NCI-H2227 (cell line): ENCODE measurements at regions not wholly inside any gene's neighbourhood (a gene's known extent, or its start where the extent isn't known, plus 50 kb on each side); places are given as distances from the start of the nearest gene placed in this dataset.
"Not testable (repeated sequence)": the region's sequence is repeated elsewhere in the genome, so short reads cannot be mapped to it uniquely, and the experiment has no call there.

Experiments used
- DNase-seq: peaks from one replicate; lab custom pipeline; 2025; ENCODE audit not compliant: unreplicated experiment; lab: John Stamatoyannopoulos, UW

- DNase-seq, result not testable (repeated sequence)
Measured at GRCh38 chr2:90288396-90288795, 1596.9 kb downstream of the RPIA start.

- DNase-seq, result not testable (repeated sequence)
Measured at GRCh38 chr2:90289291-90289980, 1598.0 kb downstream of the RPIA start.

GRCh38 chr2:90290701-90291100 is 1599.2 kb downstream of the RPIA start:
- DNase-seq, result not testable (repeated sequence)

GRCh38 chr2:90291168-90291883 is 1599.9 kb downstream of the RPIA start:
- not testable (repeated sequence) for DNase-seq

GRCh38 chr2:90291934-90292333 is 1600.5 kb downstream of the RPIA start:
- not testable (repeated sequence) for DNase-seq

- DNase-seq, result not testable (repeated sequence)
Measured at GRCh38 chr2:90292451-90292850, 1601.0 kb downstream of the RPIA start.

- not testable (repeated sequence) for DNase-seq
Measured at GRCh38 chr2:90293224-90293623, 1601.8 kb downstream of the RPIA start.

GRCh38 chr2:90293806-90294205 is 1602.3 kb downstream of the RPIA start:
- not testable (repeated sequence) for DNase-seq

- not testable (repeated sequence) for DNase-seq
Measured at GRCh38 chr2:90295036-90295750, 1603.7 kb downstream of the RPIA start.

- DNase-seq, result not testable (repeated sequence)
Measured at GRCh38 chr2:90296484-90296777, 1605.0 kb downstream of the RPIA start.

- DNase-seq, result not testable (repeated sequence)
Measured at GRCh38 chr2:90297701-90298100, 1606.2 kb downstream of the RPIA start.

GRCh38 chr2:90298126-90298755 is 1606.8 kb downstream of the RPIA start:
- not testable (repeated sequence) for DNase-seq

GRCh38 chr2:90298983-90299382 is 1607.5 kb downstream of the RPIA start:
- not testable (repeated sequence) for DNase-seq

- DNase-seq, result not testable (repeated sequence)
Measured at GRCh38 chr2:90322982-90323381, 1631.5 kb downstream of the RPIA start.

GRCh38 chr2:90323612-90324558 is 1632.4 kb downstream of the RPIA start:
- not testable (repeated sequence) for DNase-seq

- DNase-seq, result not testable (repeated sequence)
Measured at GRCh38 chr2:90324672-90325071, 1633.2 kb downstream of the RPIA start.

- not testable (repeated sequence) for DNase-seq
Measured at GRCh38 chr2:90325796-90326353, 1634.4 kb downstream of the RPIA start.

GRCh38 chr2:90355546-90355945 is 1664.1 kb downstream of the RPIA start:
- DNase-seq, result not testable (repeated sequence)

- DNase-seq, result not testable (repeated sequence)
Measured at GRCh38 chr2:90359344-90359743, 1667.9 kb downstream of the RPIA start.
